PFSK-1 (cell line): ENCODE measurements at regions not wholly inside any gene's neighbourhood (a gene's known extent, or its start where the extent isn't known, plus 50 kb on each side); places are given as distances from the start of the nearest gene placed in this dataset.

ENCODE experiments used
- FOXP2 ChIP-seq: optimal IDR thresholded peaks from 2 replicates; pipeline ENCODE3; 2011; ENCODE audit warnings: borderline replicate concordance, control low read depth, inconsistent platforms; ENCODE audit not compliant: insufficient read depth; ENCODE audit errors: extremely low read length, extremely low read depth
- POLR2AphosphoS5 ChIP-seq: IDR thresholded peaks from 2 replicates; pipeline ENCODE4 v1.6.1; 2012; ENCODE audit warnings: low read depth, mild to moderate bottlenecking, control low read depth, low read length, moderate library complexity
- SIN3A ChIP-seq: IDR thresholded peaks from 2 replicates; pipeline ENCODE4 v1.6.1; 2012; ENCODE audit warnings: mild to moderate bottlenecking, low read length, moderate library complexity, borderline replicate concordance; ENCODE audit not compliant: insufficient read depth
- TAF1 ChIP-seq: IDR thresholded peaks from 2 replicates; pipeline ENCODE4 v1.6.1; 2012; ENCODE audit warnings: low read length, control low read depth, borderline replicate concordance; ENCODE audit not compliant: insufficient read depth
- TF ChIP-seq, protein P1 (sequence below), 2 experiments: IDR thresholded peaks; 2 replicates each; pipeline versions ENCODE4 v1.6.1 to v1.8.0; 2011 to 2012; ENCODE audit warnings: low read depth in 2 of 2, low read length in 2 of 2, control low read depth in 1 of 2, inconsistent platforms in 1 of 2, mild to moderate bottlenecking in 1 of 2, moderate library complexity in 1 of 2; ENCODE audit not compliant: insufficient read depth in 1 of 2

GRCh38 chr2:144170179-144170578 lies 349.7 kb downstream of the ZEB2 start:
- TF ChIP-seq SIN3A (no peak), POLR2AphosphoS5 (no peak), TAF1 (no peak), FOXP2 (no peak)
- TF ChIP-seq, protein P1, sequence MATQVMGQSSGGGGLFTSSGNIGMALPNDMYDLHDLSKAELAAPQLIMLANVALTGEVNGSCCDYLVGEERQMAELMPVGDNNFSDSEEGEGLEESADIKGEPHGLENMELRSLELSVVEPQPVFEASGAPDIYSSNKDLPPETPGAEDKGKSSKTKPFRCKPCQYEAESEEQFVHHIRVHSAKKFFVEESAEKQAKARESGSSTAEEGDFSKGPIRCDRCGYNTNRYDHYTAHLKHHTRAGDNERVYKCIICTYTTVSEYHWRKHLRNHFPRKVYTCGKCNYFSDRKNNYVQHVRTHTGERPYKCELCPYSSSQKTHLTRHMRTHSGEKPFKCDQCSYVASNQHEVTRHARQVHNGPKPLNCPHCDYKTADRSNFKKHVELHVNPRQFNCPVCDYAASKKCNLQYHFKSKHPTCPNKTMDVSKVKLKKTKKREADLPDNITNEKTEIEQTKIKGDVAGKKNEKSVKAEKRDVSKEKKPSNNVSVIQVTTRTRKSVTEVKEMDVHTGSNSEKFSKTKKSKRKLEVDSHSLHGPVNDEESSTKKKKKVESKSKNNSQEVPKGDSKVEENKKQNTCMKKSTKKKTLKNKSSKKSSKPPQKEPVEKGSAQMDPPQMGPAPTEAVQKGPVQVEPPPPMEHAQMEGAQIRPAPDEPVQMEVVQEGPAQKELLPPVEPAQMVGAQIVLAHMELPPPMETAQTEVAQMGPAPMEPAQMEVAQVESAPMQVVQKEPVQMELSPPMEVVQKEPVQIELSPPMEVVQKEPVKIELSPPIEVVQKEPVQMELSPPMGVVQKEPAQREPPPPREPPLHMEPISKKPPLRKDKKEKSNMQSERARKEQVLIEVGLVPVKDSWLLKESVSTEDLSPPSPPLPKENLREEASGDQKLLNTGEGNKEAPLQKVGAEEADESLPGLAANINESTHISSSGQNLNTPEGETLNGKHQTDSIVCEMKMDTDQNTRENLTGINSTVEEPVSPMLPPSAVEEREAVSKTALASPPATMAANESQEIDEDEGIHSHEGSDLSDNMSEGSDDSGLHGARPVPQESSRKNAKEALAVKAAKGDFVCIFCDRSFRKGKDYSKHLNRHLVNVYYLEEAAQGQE (IDR thresholded peaks at IDR 0.05; ENCODE audit: insufficient read depth in 1 of 2, low read depth in 2 of 2, low read length in 2 of 2), result no peak

GRCh38 chr2:144166743-144167142 lies 353.2 kb downstream of the ZEB2 start:
- TF ChIP-seq TAF1 (no peak), POLR2AphosphoS5 (no peak), FOXP2 (no peak), SIN3A (no peak)
- TF ChIP-seq, protein P1 (IDR thresholded peaks at IDR 0.05; ENCODE audit: insufficient read depth in 1 of 2, low read depth in 2 of 2, low read length in 2 of 2), result no peak

DNA sequence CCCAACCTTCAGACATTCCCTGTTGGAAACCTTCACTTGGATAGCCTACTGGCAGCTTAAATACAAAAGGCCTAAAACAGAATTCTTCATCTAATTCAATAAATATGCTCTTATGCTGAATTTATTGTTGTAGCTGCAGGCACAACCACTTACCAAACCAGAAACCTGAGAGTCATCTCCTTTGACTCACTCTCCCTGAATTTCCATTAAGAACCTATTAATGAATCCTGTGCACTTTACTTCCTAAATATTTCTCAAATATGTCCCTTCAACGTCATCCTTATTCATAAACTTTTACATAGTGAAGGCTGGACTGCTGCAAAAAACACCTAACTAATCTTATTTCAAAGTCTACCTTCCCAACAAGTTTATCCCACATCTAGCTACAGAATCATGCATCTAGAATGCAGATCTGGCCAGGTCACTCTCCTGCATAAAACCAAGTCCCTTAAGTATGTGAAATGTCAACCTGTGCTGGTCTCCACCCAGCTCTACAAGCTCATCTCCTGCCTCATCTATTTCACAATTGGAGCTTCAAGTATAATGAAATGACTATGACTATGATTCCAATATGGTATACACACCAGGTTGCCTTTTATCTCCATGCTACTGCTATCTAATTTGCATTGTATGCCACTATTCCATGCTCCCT lies 354.2 kb downstream of the ZEB2 start:
- TF ChIP-seq POLR2AphosphoS5 (no peak), TAF1 (no peak), FOXP2 (no peak), SIN3A (no peak)
- TF ChIP-seq, protein P1 (IDR thresholded peaks at IDR 0.05; ENCODE audit: insufficient read depth in 1 of 2, low read depth in 2 of 2, low read length in 2 of 2), result no peak

DNA sequence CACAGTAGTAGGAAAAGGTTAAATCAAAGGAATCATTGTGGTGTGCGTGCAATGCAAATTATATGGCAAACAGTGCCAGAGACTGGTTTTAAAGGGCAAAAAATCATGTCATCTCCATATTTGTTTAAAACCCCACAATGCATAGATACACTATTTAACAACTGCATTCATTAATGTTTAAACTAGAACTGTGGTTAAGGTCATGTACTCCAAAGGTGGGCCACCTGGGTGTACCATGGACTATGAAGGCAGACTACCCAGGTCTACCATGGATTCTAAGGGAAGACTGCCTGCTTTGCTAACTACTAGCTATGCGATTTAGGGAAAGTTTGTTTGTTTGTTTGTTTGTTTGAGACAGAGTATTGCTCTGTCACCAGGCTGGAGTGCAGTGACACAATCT lies 356.3 kb downstream of the ZEB2 start:
- TF ChIP-seq POLR2AphosphoS5, result no peak
- TF ChIP-seq SIN3A, result no peak
- TF ChIP-seq, protein P1 (IDR thresholded peaks at IDR 0.05; ENCODE audit: insufficient read depth in 1 of 2, low read depth in 2 of 2, low read length in 2 of 2), result no peak
- TF ChIP-seq FOXP2, result no peak

DNA sequence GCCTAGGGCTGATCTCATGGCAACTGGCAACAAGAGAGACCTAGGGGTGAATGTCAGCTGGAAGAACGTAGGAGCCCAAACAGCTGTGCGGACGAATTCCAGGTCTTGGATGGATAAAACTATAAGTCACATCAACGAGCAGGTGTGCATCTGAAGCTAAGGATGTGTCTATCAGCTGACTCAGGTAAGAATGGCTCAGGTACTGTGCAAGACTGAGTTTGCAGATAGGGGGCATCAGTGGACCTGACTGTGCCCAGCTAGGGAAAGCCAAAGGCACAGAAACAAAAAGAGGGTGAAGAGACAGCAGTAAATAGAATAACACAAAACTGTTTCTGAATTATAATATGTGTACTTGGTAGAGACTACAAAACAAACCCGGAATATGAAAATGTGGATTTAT lies 357.3 kb downstream of the ZEB2 start:
- TF ChIP-seq POLR2AphosphoS5, result no peak
